KOPT-K1 (cell line): ENCODE measurements at regions not wholly inside any gene's neighbourhood (a gene's known extent, or its start where the extent isn't known, plus 50 kb on each side); places are given as distances from the start of the nearest gene placed in this dataset.

ENCODE experiments used
- H3K27ac ChIP-seq: fragments of 200-600 bp; sonication (generic); 2 replicates; pipeline ENCODE4 v1.5.1; 2016; ENCODE audit warnings: antibody characterized with exemption, mild to moderate bottlenecking, low read depth, low read length; ENCODE audit not compliant: poor library complexity, severe bottlenecking
- H3K36me3 ChIP-seq: fragments of 200-600 bp; sonication (generic); 2 replicates; pipeline ENCODE4 v1.5.1; 2017; ENCODE audit warnings: antibody characterized with exemption, mild to moderate bottlenecking, low read length, moderate library complexity; ENCODE audit not compliant: insufficient read depth
- H3K9me3 ChIP-seq: fragments of 200-600 bp; sonication (generic); 2 replicates; pipeline ENCODE4 v1.5.1; 2017; ENCODE audit warnings: antibody characterized with exemption, low read length, mild to moderate bottlenecking; ENCODE audit not compliant: insufficient read depth, poor library complexity, severe bottlenecking

DNA sequence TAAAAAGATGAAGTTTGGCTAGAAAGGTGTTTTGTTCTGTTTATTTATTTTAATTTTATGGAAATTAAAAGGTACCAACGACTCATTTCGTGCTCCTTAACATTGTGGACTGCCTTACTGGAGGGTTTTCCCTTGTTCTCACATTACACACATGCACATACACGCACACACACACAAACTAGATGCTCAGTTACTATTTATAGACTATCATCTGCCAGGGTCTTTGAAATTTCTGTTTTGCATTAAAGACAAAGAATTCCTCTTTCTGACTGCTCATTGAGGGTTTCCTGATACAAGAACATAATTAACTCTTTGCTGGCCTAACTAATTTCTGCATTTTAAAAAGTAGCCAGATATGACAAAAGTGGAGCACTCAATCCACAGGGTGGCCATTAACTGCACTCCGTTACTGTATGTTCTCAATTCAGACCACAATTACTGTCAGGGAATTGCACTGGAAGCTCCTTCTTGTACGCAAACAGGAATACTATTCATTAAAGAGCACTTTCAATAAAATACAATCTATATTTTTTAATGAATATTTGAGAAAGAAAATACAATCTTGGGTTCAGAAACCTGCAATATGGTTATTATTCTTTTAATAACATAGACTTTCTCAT lies 366.9 kb upstream of the GALNT5 start:
- Histone ChIP-seq H3K27ac (no peak overlapping the region), H3K9me3 (no peaks in the 10 kb centered on the region), H3K36me3 (no peaks in the 10 kb centered on the region)

DNA sequence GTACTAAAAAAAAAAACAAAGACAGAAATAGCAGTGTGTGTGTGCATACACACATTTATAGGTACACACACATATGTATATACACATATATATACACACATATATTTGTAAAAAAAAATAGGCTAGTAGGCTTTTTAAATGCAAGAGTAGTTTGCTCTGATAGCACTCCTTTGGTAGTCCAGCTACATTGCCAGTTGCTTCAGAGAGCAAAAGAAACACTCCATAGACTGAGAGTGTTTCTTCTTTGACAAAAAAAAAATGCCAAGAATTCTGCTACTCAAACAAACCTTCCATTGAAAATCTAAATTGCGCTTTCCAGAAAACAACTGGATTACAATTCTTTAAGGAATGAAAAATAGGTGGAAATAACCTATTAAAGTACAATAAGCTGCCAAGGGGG lies 365.9 kb upstream of the GALNT5 start:
- no peaks in the 10 kb centered on the region for H3K36me3 ChIP-seq
- H3K27ac ChIP-seq: no peak overlapping the region
- no peaks in the 10 kb centered on the region for H3K9me3 ChIP-seq

DNA sequence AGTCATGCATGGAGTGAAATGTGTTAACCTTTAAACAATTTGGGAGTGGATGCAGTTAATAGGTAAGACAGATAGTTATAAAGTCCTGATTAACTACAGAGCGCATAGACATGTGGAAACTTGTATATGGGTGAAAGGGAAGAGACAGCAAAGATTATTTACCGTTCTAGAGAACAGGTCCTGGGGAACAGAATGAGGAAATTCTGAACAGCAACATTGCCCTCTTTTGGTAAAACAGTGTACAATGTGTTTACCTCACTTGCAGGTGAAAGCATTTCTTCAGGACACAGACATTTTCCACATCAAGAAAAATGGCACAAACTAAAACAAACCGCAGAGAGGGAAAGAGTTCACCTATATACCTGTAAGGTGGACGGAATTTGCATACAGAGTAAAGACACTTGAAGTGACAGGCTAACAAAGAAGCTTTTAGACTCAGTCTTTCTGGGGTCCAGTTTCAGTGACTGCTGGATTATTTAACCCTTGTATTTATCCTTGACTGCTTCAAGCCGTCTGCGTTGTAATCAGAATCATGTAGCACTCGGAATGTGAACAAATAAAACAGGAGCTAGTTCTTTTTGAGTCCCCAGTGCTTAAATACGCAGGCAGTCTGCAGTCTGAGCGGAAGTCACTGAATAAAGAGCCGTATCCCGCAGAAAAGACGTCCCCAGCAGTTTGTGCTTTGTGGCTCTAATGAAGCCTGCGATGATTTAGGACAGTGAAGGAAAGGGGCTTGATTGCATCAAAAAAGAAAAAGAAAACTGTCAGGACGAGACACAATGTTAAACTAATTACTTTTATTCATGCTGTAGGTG lies 364.8 kb upstream of the GALNT5 start:
- no peaks in the 10 kb centered on the region for H3K36me3 ChIP-seq
- H3K9me3 ChIP-seq: no peaks in the 10 kb centered on the region
- no peak overlapping the region for H3K27ac ChIP-seq

DNA sequence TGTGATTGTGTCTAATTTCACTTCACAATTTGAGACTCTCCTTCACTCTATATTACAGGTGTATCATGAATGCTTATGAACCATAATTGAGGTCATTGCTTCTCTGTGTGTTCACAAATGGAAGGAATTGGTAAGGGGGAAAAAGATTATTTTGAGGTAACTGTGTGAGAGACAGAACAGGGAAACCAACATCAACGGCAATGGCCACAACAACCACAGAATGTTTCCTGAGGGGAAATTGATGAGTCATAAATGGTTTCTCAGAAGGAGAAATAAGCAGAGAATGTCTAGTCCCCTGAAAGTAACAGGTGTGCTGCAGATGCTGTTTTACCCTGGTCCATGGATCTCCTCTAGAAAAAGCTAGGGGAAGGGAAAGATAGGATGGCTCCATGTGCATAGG lies 361.2 kb upstream of the GALNT5 start:
- Histone ChIP-seq H3K36me3 (no peaks in the 10 kb centered on the region), H3K27ac (no peak overlapping the region), H3K9me3 (no peaks in the 10 kb centered on the region)

DNA sequence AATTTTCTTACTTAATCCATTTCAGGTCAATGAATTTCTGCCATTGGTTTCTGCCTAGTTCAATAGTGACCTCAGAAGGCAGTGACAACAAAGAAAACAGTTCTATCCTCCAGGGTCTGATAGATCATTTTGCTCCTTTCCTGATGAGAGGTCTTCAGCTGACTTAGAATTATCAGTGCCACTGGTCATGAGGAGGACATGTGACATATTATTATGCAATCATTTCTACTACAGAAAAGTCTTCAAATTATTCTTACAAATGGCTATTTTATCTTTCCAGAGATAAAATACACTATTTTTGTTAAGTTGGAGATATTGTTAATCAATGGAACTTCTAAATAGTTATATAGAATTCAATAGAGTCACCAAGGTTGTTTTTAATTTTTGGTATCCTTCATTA lies 360.0 kb upstream of the GALNT5 start:
- Histone ChIP-seq H3K9me3 (no peaks in the 10 kb centered on the region), H3K36me3 (no peaks in the 10 kb centered on the region), H3K27ac (no peak overlapping the region)

DNA sequence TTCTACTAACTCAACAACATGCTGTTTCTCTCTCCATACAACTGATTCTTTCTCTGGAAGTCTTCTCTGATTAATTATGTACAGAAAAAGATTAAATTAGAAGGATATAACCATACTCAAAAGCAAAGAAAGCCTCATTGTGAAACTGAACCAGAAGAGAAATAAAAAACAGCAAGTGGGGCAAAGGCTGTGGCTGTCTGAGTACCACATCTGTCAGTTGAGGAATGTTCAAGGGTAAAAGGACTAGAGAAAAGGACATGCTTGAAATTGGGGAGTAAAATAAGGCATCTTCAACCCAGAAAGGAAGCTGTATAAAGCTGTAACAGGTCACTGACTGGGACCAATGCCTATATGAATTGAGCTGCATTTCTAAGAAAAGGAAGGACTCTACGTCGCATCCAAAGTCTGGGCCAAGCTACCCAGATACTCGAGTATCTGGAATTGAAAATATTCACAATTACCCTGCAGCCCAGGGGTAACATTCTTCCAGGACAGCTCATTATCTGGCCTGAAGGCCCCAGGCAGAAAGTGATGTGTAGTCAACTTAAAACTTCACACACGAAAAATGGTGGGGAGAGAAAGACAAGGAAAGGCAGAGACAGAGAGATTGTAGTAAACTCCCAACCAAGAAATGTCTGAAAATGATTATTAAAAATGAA lies 356.0 kb upstream of the GALNT5 start:
- no peaks in the 10 kb centered on the region for H3K9me3 ChIP-seq
- H3K36me3 ChIP-seq: no peaks in the 10 kb centered on the region

DNA sequence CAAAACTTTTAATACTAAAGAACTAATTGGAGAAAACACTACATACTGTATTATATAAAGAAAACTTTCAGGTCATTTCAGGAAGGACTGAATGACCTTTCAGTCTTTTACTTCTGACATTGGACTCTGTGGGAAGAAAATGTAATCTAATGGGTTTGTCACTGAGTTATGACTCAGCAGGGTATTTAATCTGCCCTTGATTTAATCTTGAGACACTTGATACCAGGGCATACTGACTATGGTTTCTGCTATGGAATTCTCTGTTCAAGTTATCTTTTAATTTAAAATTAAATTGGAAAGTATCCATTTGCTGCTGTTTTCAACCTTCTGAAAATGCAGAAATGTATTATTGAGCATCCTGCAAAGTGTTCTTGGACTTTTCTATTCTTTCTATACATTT lies 354.2 kb upstream of the GALNT5 start:
- no peaks in the 10 kb centered on the region for H3K36me3 ChIP-seq
- H3K27ac ChIP-seq: no peak overlapping the region
- H3K9me3 ChIP-seq: no peaks in the 10 kb centered on the region

More for the DNA sequence above, 356.0 kb upstream of the GALNT5 start:
- H3K27ac ChIP-seq: no peak overlapping the region

DNA sequence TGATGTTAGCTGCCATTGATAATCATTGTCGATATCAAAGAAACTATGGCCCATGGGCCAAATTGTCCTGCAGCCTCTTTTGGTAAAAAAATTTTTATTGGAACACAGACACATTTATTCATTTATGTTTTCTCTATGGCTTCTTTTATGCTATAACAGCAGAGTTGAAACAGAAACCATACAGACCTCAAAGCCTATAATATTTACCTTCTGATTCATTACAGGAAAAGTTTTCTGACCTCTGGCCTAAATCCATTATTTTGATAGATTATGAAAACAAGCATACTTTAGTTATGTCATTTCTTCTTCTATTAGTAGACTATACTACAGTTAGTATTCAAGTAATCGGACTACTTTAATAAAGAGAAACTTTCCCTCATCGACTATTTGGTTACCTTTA lies 349.7 kb upstream of the GALNT5 start:
- Histone ChIP-seq H3K27ac (no peak overlapping the region), H3K9me3 (no peaks in the 10 kb centered on the region), H3K36me3 (no peaks in the 10 kb centered on the region)

DNA sequence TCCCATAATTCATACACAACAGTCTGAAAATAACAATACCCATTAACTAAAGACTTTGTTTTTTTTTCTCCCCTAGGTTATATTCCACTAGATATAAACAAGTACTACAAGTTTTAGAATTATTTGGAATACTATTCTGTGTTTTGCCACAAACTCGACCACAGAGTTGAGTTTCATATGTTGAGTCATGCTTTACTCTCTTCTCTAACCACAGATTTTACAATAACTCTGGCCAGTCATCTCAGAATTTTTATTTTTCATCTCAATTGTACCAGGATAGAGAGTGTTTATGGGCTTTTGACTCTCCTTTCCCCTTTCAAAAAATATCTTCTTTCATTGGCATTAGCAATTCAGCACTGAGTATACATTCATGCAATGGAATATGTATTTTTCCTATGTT lies 348.7 kb upstream of the GALNT5 start:
- no peaks in the 10 kb centered on the region for H3K36me3 ChIP-seq
- no peak overlapping the region for H3K27ac ChIP-seq
- H3K9me3 ChIP-seq: no peaks in the 10 kb centered on the region

DNA sequence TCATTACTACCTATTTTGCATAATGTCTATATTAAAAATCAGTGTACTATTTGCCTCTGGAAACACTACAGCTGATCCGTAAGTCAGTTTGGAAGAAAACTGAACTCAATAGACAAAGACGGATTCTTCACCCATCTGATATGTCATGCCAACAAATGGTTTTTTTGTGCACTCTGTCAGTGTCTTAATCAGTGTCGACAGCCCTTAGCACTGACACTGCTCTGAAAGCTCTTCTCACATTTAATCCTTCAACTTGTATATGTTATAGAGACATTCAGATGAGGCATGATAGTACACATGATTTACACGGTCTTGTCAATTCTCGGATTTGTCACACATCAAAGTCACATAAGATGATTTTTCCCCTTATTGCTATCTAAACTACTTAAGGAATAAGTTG lies 347.5 kb upstream of the GALNT5 start:
- H3K36me3 ChIP-seq: no peaks in the 10 kb centered on the region

DNA sequence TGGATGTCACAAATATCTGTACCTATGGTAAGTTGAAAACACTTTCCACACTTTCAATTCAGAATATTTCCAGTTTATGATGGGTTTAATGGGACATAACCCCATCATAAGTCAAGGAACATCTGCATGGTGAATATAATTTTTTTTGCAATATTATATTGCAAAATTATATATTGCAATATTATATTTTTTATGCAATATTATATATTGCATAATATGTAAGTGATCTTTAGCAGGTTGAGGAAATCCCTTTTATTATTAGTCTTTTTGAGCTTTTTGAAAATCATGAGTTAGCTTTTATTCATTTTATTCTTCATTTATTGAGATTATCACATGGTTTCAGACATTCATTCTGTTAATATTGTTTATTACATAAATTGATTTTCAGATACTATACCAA lies 342.2 kb upstream of the GALNT5 start:
- Histone ChIP-seq H3K36me3 (no peaks in the 10 kb centered on the region), H3K9me3 (no peaks in the 10 kb centered on the region), H3K27ac (no peak overlapping the region)

More for the DNA sequence above, 347.5 kb upstream of the GALNT5 start:
- no peak overlapping the region for H3K27ac ChIP-seq
- H3K9me3 ChIP-seq: no peaks in the 10 kb centered on the region

DNA sequence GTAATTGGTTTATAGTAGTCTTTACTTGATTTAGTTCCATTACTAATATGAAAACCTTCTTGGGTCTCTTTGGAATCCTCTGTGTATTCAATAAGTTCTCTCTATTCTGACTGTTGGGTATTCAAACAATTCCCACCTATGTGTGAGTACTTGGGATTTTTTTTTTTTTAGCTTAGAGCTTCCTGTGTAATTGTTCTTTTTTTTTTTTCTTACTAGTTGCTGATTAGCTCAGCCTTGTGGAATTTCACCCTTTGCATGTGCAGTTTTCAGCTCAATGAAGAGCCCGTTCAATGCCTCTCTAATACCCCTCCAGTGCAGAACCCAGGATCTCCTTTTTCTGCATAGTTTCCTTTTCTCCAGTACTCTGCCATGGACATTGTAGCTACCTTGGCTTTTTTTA lies 339.1 kb upstream of the GALNT5 start:
- Histone ChIP-seq H3K9me3 (no peaks in the 10 kb centered on the region), H3K27ac (no peak overlapping the region), H3K36me3 (no peaks in the 10 kb centered on the region)

DNA sequence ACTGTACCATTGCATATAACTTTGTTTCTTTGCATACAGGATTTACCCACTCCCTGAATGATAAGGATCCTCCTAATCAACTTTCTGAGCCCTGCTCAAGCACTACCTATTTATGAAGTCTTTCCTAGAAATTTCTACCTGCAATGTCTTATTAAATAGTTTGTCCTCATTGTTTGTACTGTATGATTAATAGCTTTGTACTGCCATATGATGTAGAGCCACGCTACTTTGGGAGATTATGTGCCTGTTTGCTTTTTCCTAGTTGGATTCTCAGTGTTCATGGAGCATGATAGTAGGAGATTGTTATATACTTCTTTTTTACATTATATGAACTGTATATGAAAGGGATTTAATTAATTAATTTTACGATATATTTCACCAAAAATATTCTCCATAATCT lies 327.1 kb upstream of the GALNT5 start:
- Histone ChIP-seq H3K36me3 (no peaks in the 10 kb centered on the region), H3K27ac (no peak overlapping the region), H3K9me3 (peaks cover 4% of the 10 kb centered on the region)

DNA sequence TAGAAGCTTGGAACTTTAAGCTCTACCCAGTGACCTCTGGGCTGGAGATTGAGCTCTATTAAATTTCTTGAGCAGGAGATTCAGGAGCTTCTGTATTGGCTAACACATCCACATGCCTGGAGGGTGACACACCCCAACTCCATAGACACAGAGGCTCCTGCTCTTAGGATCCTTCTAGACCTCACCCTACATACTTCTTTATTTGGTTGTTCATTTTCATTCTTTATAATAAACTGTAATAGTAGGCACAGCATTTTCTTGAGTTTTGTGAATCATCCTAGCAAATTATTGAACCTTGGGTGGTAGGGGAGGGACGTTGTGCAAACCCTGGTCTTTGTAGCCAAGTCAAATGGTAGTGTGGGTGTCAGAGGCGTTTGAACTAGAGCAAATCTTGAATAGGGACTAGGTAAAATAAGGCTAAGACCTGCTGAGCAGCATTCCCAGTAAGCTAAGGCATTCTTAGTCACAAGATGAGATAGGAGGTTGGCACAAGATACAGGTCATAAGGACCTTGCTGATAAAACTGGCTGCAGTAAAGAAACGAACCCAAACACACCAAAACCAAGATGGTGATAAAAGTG lies 323.8 kb upstream of the GALNT5 start:
- Histone ChIP-seq H3K27ac (no peak overlapping the region), H3K36me3 (no peaks in the 10 kb centered on the region), H3K9me3 (no peaks in the 10 kb centered on the region)

DNA sequence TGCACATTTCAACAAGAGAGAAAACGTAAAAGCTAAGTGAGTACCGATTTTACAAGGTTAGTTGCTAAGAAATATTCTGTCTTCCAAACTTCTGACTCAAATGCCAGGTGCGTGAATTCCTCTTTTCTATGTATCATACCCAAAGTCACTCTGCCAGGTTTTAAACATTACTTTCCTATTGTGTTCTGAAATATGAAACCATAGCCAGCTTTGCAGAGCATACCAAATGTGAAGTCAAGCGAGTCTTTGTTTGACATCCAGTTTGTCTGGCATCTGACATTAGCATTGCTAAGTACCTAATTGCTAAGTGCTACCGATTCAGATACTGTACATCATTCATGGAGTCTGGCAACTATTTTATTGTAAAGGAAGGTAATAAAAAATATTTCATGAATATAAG lies 321.9 kb upstream of the GALNT5 start:
- no peaks in the 10 kb centered on the region for H3K9me3 ChIP-seq
- no peak overlapping the region for H3K27ac ChIP-seq
- H3K36me3 ChIP-seq: no peaks in the 10 kb centered on the region
